H1 (cell line): ENCODE measurements at regions not wholly inside any gene's neighbourhood (a gene's known extent, or its start where the extent isn't known, plus 50 kb on each side); places are given as distances from the start of the nearest gene placed in this dataset.

Experiments used
- CTCF ChIA-PET: fragments of 300-600 bp; sonication (Branson Sonifier 250); formaldehyde crosslinking; loops from one replicate; lab custom pipeline; 2021; ENCODE audit not compliant: partially characterized antibody; lab: Charles Lee
- POLR2A ChIA-PET: fragments of 300-600 bp; sonication (Branson Sonifier 250); formaldehyde crosslinking; loops from one replicate; lab custom pipeline; 2021; ENCODE audit warnings: inconsistent platforms; ENCODE audit not compliant: partially characterized antibody; lab: Charles Lee
- DNase-seq, 2 experiments: peaks; one replicate each; pipeline versions ENCODE4 v3.0.0 to v3.0.0-alpha.2; 2010 to 2022; ENCODE audit warnings: low spot score in 2 of 2, low read depth in 1 of 2, mixed read lengths in 1 of 2
- FAIRE-seq: peaks from 2 replicates; lab custom pipeline; 2011; peaks lifted over from hg19 to GRCh38; lab: Jason Lieb, UNC
- H2AFZ ChIP-seq: 2 replicates; pipeline ENCODE4 v1.8.1; 2012; ENCODE audit warnings: low read length, inconsistent platforms
- H2AK5ac ChIP-seq: 2 replicates; pipeline ENCODE4 v1.6.1; 2013; ENCODE audit warnings: low read depth, low read length
- H2BK120ac ChIP-seq: replicated peaks from 2 replicates; pipeline ENCODE3; 2013; ENCODE audit warnings: low read depth, low read length, inconsistent platforms
- H2BK12ac ChIP-seq: 2 replicates; pipeline ENCODE4 v1.6.1; 2013; ENCODE audit warnings: low read depth, low read length
- H2BK15ac ChIP-seq: 2 replicates; pipeline ENCODE4 v1.6.1; 2013; ENCODE audit warnings: low read length
- H2BK20ac ChIP-seq: 2 replicates; pipeline ENCODE4 v1.6.1; 2013; ENCODE audit warnings: low read length
- H2BK5ac ChIP-seq: 2 replicates; pipeline ENCODE4 v1.6.1; 2013; ENCODE audit warnings: low read depth, low read length
- H3K14ac ChIP-seq: 2 replicates; pipeline ENCODE4 v1.6.1; 2013; ENCODE audit warnings: inconsistent platforms; ENCODE audit not compliant: insufficient read length
- H3K18ac ChIP-seq: 2 replicates; pipeline ENCODE4 v1.6.1; 2013; ENCODE audit warnings: low read length; ENCODE audit errors: extremely low read depth
- H3K23ac ChIP-seq: 2 replicates; pipeline ENCODE4 v1.6.1; 2013; ENCODE audit warnings: inconsistent platforms; ENCODE audit not compliant: insufficient read length
- H3K23me2 ChIP-seq: 2 replicates; pipeline ENCODE4 v1.6.1; 2013; ENCODE audit warnings: low read depth, low read length
- H3K27ac ChIP-seq: 2 replicates; pipeline ENCODE4 v1.6.1; 2011; ENCODE audit warnings: low read depth, low read length, inconsistent platforms
- H3K27me3 ChIP-seq, 4 experiments: replicated peaks in 1 of 4; 1 replicate in 1 of 4; 2 replicates in 3 of 4; pipeline versions ENCODE4 v1.6.1 to v1.8.1; 2011 to 2013; ENCODE audit warnings: low read length in 3 of 4, mild to moderate bottlenecking in 3 of 4, inconsistent platforms in 2 of 4, mixed read lengths in 2 of 4, moderate library complexity in 1 of 4; ENCODE audit not compliant: control insufficient read depth in 3 of 4, insufficient read depth in 3 of 4; ENCODE audit errors: extremely low read depth in 1 of 4
- H3K36me3 ChIP-seq, 4 experiments: 2 replicates each; pipeline versions ENCODE4 v1.6.1 to v1.8.1; 2011 to 2013; ENCODE audit warnings: mild to moderate bottlenecking in 4 of 4, low read length in 3 of 4, moderate library complexity in 2 of 4, control low read depth in 1 of 4, inconsistent platforms in 1 of 4; ENCODE audit not compliant: insufficient read depth in 4 of 4, control insufficient read depth in 2 of 4
- H3K4ac ChIP-seq: replicated peaks from 2 replicates; pipeline ENCODE3; 2013; ENCODE audit warnings: low read length, low read depth, mixed read lengths, inconsistent platforms; ENCODE audit not compliant: insufficient read length
- H3K4me1 ChIP-seq, 4 experiments: replicated peaks in 1 of 4; 1 replicate in 1 of 4; 2 replicates in 3 of 4; pipeline versions ENCODE4 v1.6.1 to v1.8.1; 2011 to 2013; ENCODE audit warnings: low read length in 3 of 4, inconsistent platforms in 2 of 4, mixed read lengths in 1 of 4; ENCODE audit not compliant: insufficient read depth in 4 of 4, control insufficient read depth in 3 of 4
- H3K4me2 ChIP-seq, 2 experiments: 2 replicates each; pipeline versions ENCODE4 v1.6.1 to v1.8.1; 2011 to 2013; ENCODE audit warnings: low read depth in 2 of 2, low read length in 2 of 2, control low read depth in 1 of 2, inconsistent platforms in 1 of 2, mild to moderate bottlenecking in 1 of 2; ENCODE audit not compliant: insufficient read depth in 1 of 2
- H3K4me3 ChIP-seq, 4 experiments: fragments of 200-600, 300-600 bp in 1 of 4; sonication (generic), shearing (Covaris generic), sonication (Bioruptor Twin) in 1 of 4; 2 replicates each; pipeline versions ENCODE4 v1.5.1 to v1.8.1; 2011 to 2016; ENCODE audit warnings: low read length in 4 of 4, low read depth in 3 of 4, control low read depth in 2 of 4, inconsistent platforms in 2 of 4, mild to moderate bottlenecking in 2 of 4, mixed read lengths in 1 of 4, moderate library complexity in 1 of 4; ENCODE audit not compliant: insufficient read depth in 2 of 4; ENCODE audit errors: extremely low read depth in 1 of 4
- H3K56ac ChIP-seq: replicated peaks from 2 replicates; pipeline ENCODE3; 2013; ENCODE audit warnings: low read depth, mild to moderate bottlenecking, mixed read lengths, low read length, inconsistent platforms; ENCODE audit not compliant: insufficient read length
- H3K79me1 ChIP-seq: 2 replicates; pipeline ENCODE4 v1.6.1; 2013; ENCODE audit warnings: low read depth, low read length, control low read depth
- H3K79me2 ChIP-seq, 2 experiments: 2 replicates each; pipeline versions ENCODE4 v1.6.1 to v1.8.1; 2012 to 2013; ENCODE audit warnings: low read length in 2 of 2, mild to moderate bottlenecking in 2 of 2, inconsistent platforms in 1 of 2; ENCODE audit not compliant: insufficient read depth in 2 of 2, control insufficient read depth in 1 of 2
- H3K9ac ChIP-seq, 4 experiments: replicated peaks in 1 of 4; 1 replicate in 1 of 4; 2 replicates in 3 of 4; pipeline versions ENCODE4 v1.6.1 to v1.8.1; 2011 to 2013; ENCODE audit warnings: low read depth in 3 of 4, low read length in 3 of 4, control low read depth in 2 of 4, mild to moderate bottlenecking in 2 of 4, moderate library complexity in 2 of 4, inconsistent platforms in 1 of 4; ENCODE audit errors: extremely low read depth in 1 of 4
- H3K9me3 ChIP-seq, 2 experiments: 2 replicates each; pipeline versions ENCODE4 v1.6.1 to v1.8.1; 2012 to 2013; ENCODE audit warnings: mild to moderate bottlenecking in 2 of 2, moderate library complexity in 2 of 2, control low read depth in 1 of 2, inconsistent platforms in 1 of 2, low read depth in 1 of 2, low read length in 1 of 2, mixed read lengths in 1 of 2; ENCODE audit not compliant: insufficient read depth in 2 of 2
- H4K20me1 ChIP-seq, 2 experiments: replicated peaks in 1 of 2; 2 replicates each; pipeline versions ENCODE3 to v1.8.1; 2011 to 2013; ENCODE audit warnings: inconsistent platforms in 2 of 2, low read length in 2 of 2, mild to moderate bottlenecking in 1 of 2; ENCODE audit not compliant: insufficient read depth in 2 of 2, control insufficient read depth in 1 of 2
- H4K5ac ChIP-seq: 2 replicates; pipeline ENCODE4 v1.6.1; 2013; ENCODE audit warnings: low read length, low read depth, mixed read lengths, inconsistent platforms; ENCODE audit not compliant: insufficient read length
- H4K8ac ChIP-seq: 2 replicates; pipeline ENCODE4 v1.8.0; 2013; ENCODE audit warnings: mild to moderate bottlenecking, moderate library complexity, low read length, inconsistent platforms; ENCODE audit not compliant: insufficient read depth; ENCODE audit errors: extremely low read depth
- H4K91ac ChIP-seq: replicated peaks from 2 replicates; pipeline ENCODE3; 2013; ENCODE audit warnings: low read length, mixed read lengths, inconsistent platforms; ENCODE audit not compliant: insufficient read length
- NRF1 ChIP-seq: IDR thresholded peaks from 2 replicates; pipeline ENCODE4 v1.6.1; 2011; ENCODE audit warnings: mild to moderate bottlenecking, low read depth, low read length, improper control_type of control experiment
- WGBS, 2 experiments: shearing (Covaris generic) in 1 of 2; methylation state at CpG; one replicate each; pipeline versions ENCODE4 v1.1.6 to v1.1.7; 2013 to 2015; ENCODE audit warnings: low lambda C conversion rate in 2 of 2, mixed read lengths in 2 of 2, inconsistent platforms in 1 of 2, low coverage in 1 of 2, missing lambda C conversion rate in 1 of 2; ENCODE audit not compliant: insufficient replicate concordance in 2 of 2, insufficient coverage in 1 of 2, insufficient read length in 1 of 2; ENCODE audit errors: extremely low coverage in 1 of 2, missing lambda C conversion rate in 1 of 2; 5-methylcytosine and 5-hydroxymethylcytosine counted together

DNA sequence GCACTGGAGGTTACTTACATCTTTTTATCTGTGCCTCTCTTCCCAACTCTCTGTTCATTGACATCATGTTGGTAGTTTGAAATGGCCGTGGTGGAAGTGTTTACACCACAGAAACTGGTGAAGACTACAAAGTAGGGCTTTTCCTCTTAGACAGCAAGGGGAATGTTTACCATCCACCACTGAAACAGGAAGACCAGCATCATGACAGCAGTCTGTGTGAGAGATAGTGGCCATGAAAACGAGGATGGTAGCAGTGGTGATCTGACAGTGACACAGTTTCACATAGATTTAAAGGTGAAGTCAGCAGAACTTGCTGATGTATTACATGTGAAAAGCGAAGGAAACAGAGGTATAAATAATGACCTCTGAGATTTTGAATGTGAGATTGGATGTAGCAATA is 115.7 kb downstream of the CCDC71L start:
- DNase-seq, result no peak
- Histone ChIP-seq H3K27me3 (no peaks in the 10 kb centered on the region), H3K9ac (no peak overlapping the region), H3K9me3 (no peaks in the 10 kb centered on the region), H2BK120ac (no peak overlapping the region), H2BK5ac (no peak overlapping the region), H3K27ac (no peak overlapping the region), H2BK20ac (no peak overlapping the region), H3K4me3 (no peak overlapping the region), H3K4me1 (no peaks in the 10 kb centered on the region), H3K23me2 (no peaks in the 10 kb centered on the region), H3K36me3 (no peaks in the 10 kb centered on the region), H4K20me1 (no peaks in the 10 kb centered on the region), H3K23ac (no peak overlapping the region), H2AFZ (no peak overlapping the region), H3K18ac (no peak overlapping the region), H3K4me2 (no peak overlapping the region), H2AK5ac (no peak overlapping the region), H3K56ac (no peak overlapping the region), H2BK15ac (no peak overlapping the region), H4K8ac (no peak overlapping the region), H3K14ac (no peak overlapping the region), H3K79me1 (no peaks in the 10 kb centered on the region), H2BK12ac (no peak overlapping the region), H4K91ac (no peak overlapping the region), H4K5ac (no peak overlapping the region), H3K4ac (no peak overlapping the region), H3K79me2 (no peaks in the 10 kb centered on the region)
- no peak for FAIRE-seq
- ChIA-PET CTCF (interaction anchor here (0.6 to 4.6 kb wide), 3 partner anchors 114 to 522 kb away, joined by 3 to 22 read pairs (median 11); partner anchors contain the start of gene CCDC71L), POLR2A (no interaction called here)
- WGBS, 2 experiments, result 88% methylated on average over 3 of the region's 3 CpGs; no CpG with 5 or more reads in 1 of the 2 experiments
- no peak for TF ChIP-seq NRF1
